GM21576 (cell line): ENCODE measurements at regions not wholly inside any gene's neighbourhood (a gene's known extent, or its start where the extent isn't known, plus 50 kb on each side); places are given as distances from the start of the nearest gene placed in this dataset.

Source experiments
- ATAC-seq: cut with Tn5 transposase; IDR thresholded peaks from one replicate; pipeline ENCODE4 v1.9.1; 2021; ENCODE audit warnings: mild to moderate bottlenecking, moderate library complexity; ENCODE audit not compliant: unreplicated experiment

DNA sequence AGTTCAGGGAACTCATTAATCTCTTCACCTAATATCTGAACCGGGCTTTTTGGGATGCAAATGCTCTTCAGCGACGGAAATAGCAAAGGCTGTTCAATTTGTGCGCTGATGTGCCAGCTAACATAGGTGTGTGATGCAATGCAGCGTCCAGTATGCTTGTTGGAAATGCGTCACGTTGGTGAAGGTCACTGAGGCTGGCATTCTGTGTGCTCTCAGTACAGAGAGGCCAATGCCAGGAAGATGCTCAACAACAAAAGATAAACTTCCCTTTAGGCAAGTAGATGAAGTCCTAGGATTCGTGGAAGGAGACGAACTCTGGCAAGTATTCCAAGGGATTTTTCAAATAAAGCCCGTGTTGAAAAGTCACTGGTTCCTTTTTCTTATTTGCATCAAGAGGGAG, 649.5 kb upstream of the MKI67 start:
- no peak for ATAC-seq

GRCh38 chr10:128776673-128777252, 650.5 kb upstream of the MKI67 start:
- ATAC-seq = no peak

DNA sequence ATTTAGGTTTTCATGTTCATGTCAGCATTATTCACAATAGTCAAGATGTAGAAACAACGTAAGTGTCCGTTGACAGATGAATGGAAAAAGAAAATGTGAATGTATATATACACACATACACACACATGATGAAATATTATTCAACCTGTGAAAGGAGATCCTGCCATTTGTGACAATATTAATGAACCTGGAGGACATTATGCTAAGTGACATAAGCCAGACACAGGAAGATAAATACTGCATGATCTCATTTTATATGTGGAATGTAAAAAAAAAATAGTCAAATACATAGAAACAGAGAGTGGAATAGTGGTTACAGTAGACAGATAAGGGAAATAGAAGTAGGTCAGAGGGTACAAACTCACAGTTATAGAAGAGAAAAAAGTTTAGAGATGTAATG, 651.1 kb upstream of the MKI67 start:
- ATAC-seq = no peak

GRCh38 chr10:128779416-128779815, 653.2 kb upstream of the MKI67 start:
- no peak for ATAC-seq

GRCh38 chr10:128780156-128780761, 654.0 kb upstream of the MKI67 start:
- ATAC-seq = no peak

DNA sequence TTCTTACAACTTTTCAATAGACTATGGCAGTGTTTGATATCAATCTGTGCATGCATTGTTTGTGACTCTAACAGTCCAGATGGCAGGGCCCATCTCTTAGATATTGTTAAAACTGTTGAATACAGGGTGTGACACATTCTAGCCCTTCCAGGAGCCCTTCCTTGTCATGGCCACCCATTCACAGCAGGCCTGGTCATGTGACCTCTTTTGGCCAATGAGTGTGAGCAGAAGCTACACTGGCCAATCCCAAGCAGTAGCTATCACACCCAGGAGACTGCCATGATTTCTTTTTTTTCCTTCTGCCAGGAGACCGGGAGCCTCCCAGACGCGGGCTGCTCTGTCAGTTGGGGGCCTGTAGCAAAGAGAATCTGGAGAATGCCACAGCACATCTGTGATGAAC, 655.4 kb upstream of the MKI67 start:
- no peak for ATAC-seq

GRCh38 chr10:128784444-128784843, 658.2 kb upstream of the MKI67 start:
- ATAC-seq = no peak

DNA sequence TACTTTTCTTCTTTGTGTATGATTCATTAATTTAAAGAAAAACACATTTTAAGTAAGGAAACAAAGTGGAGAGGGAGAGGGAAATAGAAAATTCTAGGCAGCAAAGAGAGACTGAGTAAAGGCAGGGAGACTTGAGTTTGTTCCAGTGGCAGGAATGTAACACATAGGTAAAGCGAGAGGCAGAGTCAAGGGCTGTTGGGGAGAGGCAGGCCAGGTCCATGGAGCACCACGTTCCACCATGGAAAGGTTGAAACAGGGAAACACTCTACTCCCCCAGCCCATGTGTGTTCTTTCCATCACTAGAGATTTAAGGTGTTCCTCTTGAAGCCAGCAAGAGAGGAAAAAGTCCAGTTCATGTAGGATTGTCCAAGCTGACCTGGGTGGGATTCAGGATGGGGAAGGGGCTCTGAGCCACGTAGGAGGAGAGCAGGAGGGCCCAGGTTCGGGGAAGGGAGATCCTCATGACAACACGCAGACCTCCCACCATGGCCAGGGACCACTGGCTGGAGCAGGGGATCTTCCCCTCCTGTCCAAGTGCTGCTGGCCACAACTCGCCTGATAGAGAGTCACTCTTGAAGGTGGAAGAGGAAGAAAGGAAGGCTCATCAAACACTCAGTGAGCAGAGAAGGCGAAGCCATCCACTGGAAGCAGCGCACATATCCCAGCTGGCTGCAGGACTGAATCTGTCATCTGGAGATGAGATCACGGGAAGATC, 666.4 kb upstream of the MKI67 start:
- no peak for ATAC-seq

GRCh38 chr10:128793726-128794655, 667.8 kb upstream of the MKI67 start:
- ATAC-seq = no peak

DNA sequence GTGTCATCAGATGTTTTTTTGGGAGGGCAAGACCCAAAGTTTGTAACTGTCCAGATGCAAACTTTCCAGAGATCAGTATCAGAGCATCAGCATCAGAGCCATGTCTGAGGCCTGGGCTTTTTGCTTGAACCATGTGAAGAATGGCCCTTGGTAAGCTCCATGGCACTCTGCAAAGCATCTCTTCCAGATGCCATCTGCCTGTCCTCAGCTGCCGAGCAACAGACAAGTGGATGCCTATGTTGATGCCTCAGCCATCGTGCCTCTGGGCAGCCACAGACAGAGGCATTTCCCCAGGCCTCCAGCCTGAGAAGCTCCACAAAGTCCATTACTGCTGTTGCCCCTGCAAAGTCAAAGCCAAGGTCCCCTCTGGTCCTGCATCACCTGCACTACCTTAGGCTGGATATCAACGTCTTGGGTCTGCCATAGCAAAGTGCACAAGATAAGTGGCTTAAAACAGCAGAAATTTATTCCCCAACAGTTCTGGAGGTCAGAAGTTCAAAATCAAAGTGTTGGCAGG, 670.2 kb upstream of the MKI67 start:
- no peak for ATAC-seq

DNA sequence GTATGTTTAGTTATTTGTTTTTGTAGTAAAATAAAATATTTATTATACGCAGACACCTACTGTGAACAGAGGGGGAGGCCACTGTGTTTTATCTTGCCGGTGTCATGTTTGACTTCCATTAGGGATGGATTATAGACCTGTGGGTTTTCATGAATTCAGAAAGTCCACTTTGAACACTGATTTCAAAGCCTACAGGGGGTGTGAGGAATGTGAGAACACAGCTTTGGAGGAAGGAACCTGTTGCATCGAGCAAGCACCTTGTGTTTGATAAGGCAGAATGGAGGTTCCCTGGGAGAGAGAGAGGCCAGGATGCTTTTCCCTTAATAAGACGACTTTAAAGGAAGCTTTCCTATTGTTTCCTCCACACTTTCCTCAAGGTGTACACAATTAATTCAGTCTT, 665.0 kb upstream of the MGMT start:
- no peak for ATAC-seq

- ATAC-seq = no peak
These were observed 663.3 kb upstream of the MGMT start for GRCh38 chr10:128803790-128804189.

DNA sequence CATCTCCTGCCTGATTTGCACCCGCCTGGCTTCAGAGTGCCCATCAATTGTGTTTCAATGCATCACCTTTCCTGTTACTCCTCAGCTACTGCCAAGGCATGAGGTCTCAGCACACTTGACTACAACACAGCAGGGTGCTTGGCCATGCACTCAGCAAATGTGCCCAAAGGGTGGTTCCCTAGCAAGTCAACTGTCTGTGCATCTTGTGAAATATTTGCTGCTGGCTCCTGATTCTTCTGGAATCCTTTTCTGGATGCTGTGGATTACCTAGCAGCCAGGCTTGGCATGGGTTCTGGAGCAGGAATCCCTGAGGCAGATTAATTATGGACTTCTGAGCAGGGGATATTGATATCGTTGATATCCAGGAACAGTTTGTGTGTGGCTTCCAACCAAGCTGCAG, 662.6 kb upstream of the MGMT start:
- ATAC-seq = no peak

DNA sequence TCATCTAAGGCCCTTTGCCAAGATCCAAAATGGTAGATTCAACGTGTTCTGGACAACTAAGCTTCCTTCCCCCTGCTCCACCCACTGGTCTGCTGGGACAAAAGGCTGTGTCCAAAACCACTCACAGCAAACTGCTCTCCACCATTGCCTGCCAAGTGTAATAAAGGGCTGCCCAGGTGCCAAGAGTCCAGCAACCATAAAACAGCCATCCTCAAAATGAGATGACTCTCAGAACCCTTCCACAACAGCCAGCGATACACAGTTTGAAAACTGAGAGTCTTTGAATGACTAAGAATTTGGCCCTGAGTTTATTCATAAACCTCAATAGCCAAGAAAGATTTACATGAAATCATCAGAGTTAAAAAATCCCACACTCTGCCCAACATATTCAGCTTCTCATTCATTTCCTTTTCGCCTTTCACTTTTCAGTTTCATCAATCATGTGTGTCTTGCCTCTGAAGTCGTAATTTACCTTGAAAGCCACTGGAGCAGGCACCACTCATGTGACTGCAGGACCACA, 658.1 kb upstream of the MGMT start:
- ATAC-seq = no peak

DNA sequence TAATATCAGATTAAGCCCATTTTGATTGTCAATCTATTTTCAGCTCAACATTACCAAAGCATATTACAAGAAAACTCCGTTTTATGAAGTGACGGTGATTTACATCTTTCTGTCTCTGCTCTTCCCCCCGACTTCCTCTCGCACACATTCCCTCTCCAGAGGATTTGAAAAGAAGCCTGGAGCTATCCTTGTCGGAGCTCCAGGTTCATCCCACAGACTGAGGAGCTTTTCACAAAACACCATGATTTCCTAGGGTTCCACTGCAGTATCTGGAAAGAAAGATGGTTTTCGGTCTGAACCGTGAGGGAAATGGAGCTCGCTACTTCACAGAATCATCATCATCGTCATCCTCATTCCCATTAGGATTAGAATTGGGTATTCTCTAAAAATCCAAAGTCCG, 655.5 kb upstream of the MGMT start:
- no peak for ATAC-seq

- ATAC-seq = no peak
These were observed 655.0 kb upstream of the MGMT start for GRCh38 chr10:128812000-128812399.

DNA sequence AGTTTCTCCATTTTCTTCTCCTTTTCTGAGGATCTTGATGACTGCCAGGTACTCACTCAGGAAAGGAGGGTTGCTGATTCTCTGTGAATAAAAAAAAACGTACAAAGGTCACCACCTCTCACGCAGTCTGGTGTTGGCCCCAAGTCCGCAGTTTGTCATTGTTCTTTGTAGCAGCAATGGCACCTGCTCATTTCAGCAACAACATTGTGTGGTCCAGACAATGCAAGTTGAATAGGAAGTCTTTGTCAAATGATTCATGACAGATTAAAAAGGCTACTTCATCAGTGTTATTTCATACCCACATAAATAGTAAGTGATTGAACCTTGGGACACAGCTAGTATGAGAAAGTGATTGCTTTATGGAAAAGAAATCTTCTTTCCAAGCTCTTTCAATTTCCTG, 653.5 kb upstream of the MGMT start:
- ATAC-seq = no peak

DNA sequence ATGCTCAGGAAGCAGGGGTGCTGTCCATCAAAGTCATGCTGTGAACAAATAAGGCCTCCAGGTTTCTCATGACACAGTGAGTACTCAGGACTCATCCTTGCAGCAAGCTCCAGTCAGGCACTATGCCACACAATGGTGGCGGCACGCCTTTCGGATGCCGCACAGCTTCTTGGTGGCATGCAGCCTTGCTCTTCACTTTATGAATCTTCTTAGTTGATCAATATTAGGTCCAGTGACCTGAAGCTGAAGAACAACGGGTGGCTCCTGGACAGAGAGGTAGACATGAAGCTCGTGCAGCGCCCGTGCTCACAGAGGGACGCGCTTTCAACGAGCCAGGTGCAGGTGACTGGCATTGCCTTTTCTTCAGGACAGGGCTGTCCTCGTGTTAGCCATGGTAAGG, 653.0 kb upstream of the MGMT start:
- no peak for ATAC-seq

GRCh38 chr10:128814782-128815181, 652.3 kb upstream of the MGMT start:
- ATAC-seq = no peak

DNA sequence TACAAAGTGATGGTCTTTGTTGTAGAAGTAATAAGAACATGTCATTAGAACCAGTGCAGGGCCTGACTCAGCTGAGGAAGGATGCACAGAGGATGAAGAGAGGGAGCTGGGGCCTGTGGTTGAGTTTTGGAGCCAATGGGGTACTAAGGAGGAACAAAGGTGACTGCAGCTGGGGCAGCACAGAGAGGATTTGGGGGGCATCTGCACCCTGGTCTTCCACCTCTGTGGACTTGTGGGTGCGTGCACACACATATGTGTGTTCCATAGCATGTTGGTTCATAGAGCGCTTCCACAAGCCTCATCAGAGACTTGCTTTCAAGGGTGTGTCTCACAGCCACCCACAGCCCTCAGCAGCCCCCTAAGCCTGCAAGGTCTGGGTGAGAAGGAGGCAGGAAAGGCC, 650.3 kb upstream of the MGMT start:
- ATAC-seq = no peak

- no peak for ATAC-seq
These were observed 649.4 kb upstream of the MGMT start for GRCh38 chr10:128817636-128818035.
